Neuronal stem cell (in vitro differentiated cells): ENCODE measurements at regions not wholly inside any gene's neighbourhood (a gene's known extent, or its start where the extent isn't known, plus 50 kb on each side); places are given as distances from the start of the nearest gene placed in this dataset.
"Not testable (repeated sequence)": the region's sequence is repeated elsewhere in the genome, so short reads cannot be mapped to it uniquely, and the experiment has no call there.

Experiments
- DNase-seq: peaks from one replicate; pipeline ENCODE4 v3.0.0-alpha.2; 2013; ENCODE audit warnings: low spot score
- H2AFZ ChIP-seq: one replicate; pipeline ENCODE4 v1.6.1; 2013; ENCODE audit warnings: mild to moderate bottlenecking, low read length, inconsistent platforms
- H2AK5ac ChIP-seq: 2 replicates; pipeline ENCODE4 v1.6.1; 2013; ENCODE audit warnings: low read depth, mild to moderate bottlenecking, inconsistent platforms, low read length, moderate library complexity, mixed read lengths
- H2BK120ac ChIP-seq: 2 replicates; pipeline ENCODE4 v1.6.1; 2013; ENCODE audit warnings: low read depth, mild to moderate bottlenecking, inconsistent platforms, low read length, moderate library complexity, mixed read lengths
- H2BK12ac ChIP-seq: one replicate; pipeline ENCODE4 v1.6.1; 2013; ENCODE audit warnings: low read length, inconsistent platforms
- H2BK15ac ChIP-seq: 2 replicates; pipeline ENCODE4 v1.6.1; 2013; ENCODE audit warnings: mild to moderate bottlenecking, low read length, inconsistent platforms, mixed read lengths
- H2BK5ac ChIP-seq: one replicate; pipeline ENCODE4 v1.6.1; 2013; ENCODE audit warnings: inconsistent platforms, mild to moderate bottlenecking, low read length, moderate library complexity
- H3K14ac ChIP-seq: one replicate; pipeline ENCODE4 v1.6.1; 2013; ENCODE audit warnings: low read length, inconsistent platforms
- H3K18ac ChIP-seq: 2 replicates; pipeline ENCODE4 v1.6.1; 2013; ENCODE audit warnings: low read length, inconsistent platforms
- H3K23ac ChIP-seq: 2 replicates; pipeline ENCODE4 v1.6.1; 2013; ENCODE audit warnings: low read depth, mild to moderate bottlenecking, mixed read lengths, low read length, inconsistent platforms; ENCODE audit not compliant: poor library complexity
- H3K27ac ChIP-seq: replicated peaks from 3 replicates; pipeline ENCODE4 v1.5.1; 2013; ENCODE audit warnings: low read length, inconsistent platforms
- H3K27me3 ChIP-seq, 3 experiments: 2 replicates each; pipeline ENCODE4 v1.6.1; 2013; ENCODE audit warnings: low read length in 3 of 3, mild to moderate bottlenecking in 2 of 3, inconsistent platforms in 1 of 3, low read depth in 1 of 3, mixed read lengths in 1 of 3, moderate library complexity in 1 of 3; ENCODE audit not compliant: control insufficient read depth in 3 of 3, insufficient read depth in 3 of 3
- H3K36me3 ChIP-seq, 2 donors: replicated peaks in 1 of 2; 2 replicates each; pipeline ENCODE4 v1.6.1; 2013; ENCODE audit warnings: low read length in 2 of 2; ENCODE audit not compliant: control insufficient read depth in 2 of 2, insufficient read depth in 2 of 2
- H3K4ac ChIP-seq: 2 replicates; pipeline ENCODE4 v1.6.1; 2013; ENCODE audit warnings: inconsistent platforms, mild to moderate bottlenecking, low read length, moderate library complexity
- H3K4me1 ChIP-seq, 2 donors: 1 replicate in 1 of 2; 2 replicates in 1 of 2; pipeline ENCODE4 v1.6.1; 2013; ENCODE audit warnings: low read length in 2 of 2, low read depth in 1 of 2; ENCODE audit not compliant: control insufficient read depth in 2 of 2, insufficient read depth in 1 of 2
- H3K4me2 ChIP-seq: one replicate; pipeline ENCODE4 v1.6.1; 2013; ENCODE audit warnings: mild to moderate bottlenecking, low read length, inconsistent platforms; ENCODE audit not compliant: insufficient read depth, poor library complexity, severe bottlenecking
- H3K4me3 ChIP-seq, 2 donors: 2 replicates each; pipeline ENCODE4 v1.5.1; 2013; ENCODE audit warnings: low read length in 2 of 2, mild to moderate bottlenecking in 2 of 2, inconsistent platforms in 1 of 2, moderate library complexity in 1 of 2
- H3K79me1 ChIP-seq: one replicate; pipeline ENCODE4 v1.6.1; 2013; ENCODE audit warnings: low read depth, mild to moderate bottlenecking, inconsistent platforms, low read length, moderate library complexity
- H3K9ac ChIP-seq: one replicate; pipeline ENCODE4 v1.6.1; 2013; ENCODE audit warnings: mild to moderate bottlenecking, low read depth, low read length, inconsistent platforms; ENCODE audit not compliant: poor library complexity
- H3K9me3 ChIP-seq, 2 donors: replicated peaks in 1 of 2; 2 replicates each; pipeline versions ENCODE3 to v1.6.1; 2013; ENCODE audit warnings: low read length in 2 of 2, mild to moderate bottlenecking in 2 of 2, inconsistent platforms in 1 of 2, low read depth in 1 of 2, mixed read lengths in 1 of 2, moderate library complexity in 1 of 2; ENCODE audit not compliant: control insufficient read depth in 2 of 2, insufficient read depth in 1 of 2
- H4K8ac ChIP-seq: one replicate; pipeline ENCODE4 v1.6.1; 2013; ENCODE audit warnings: low read depth, mild to moderate bottlenecking, inconsistent platforms, low read length, moderate library complexity
- H4K91ac ChIP-seq: one replicate; pipeline ENCODE4 v1.6.1; 2013; ENCODE audit warnings: low read length, low read depth, mild to moderate bottlenecking, inconsistent platforms; ENCODE audit not compliant: poor library complexity
- WGBS, 2 donors: extraction: QIAGEN DNeasy Blood & Tissue Kit; methylation state at CpG; one replicate each; pipeline ENCODE4 v1.1.7; 2013; ENCODE audit warnings: missing lambda C conversion rate in 2 of 2, mixed read lengths in 1 of 2; ENCODE audit not compliant: insufficient read length in 2 of 2, insufficient replicate concordance in 1 of 2; ENCODE audit errors: extremely low coverage in 2 of 2; 5-methylcytosine and 5-hydroxymethylcytosine counted together

DNA sequence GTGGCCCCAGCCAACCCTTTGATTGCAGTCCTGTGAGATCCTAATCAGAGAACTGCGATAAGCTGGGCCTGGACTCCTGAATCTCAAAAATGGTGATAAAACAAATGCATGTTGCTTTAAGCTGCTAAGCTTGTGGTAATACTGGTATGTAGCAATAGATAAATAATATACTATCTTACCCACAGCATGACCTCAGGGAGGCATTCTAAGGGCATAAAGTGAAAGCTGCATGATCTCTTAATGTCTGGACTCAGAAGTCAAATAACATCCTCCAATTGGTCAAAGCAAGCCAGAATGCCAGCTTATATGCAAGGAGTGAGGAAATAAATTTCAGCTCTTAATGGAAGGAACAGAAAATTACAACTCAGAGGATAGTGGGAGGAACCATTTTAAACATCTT lies 246.1 kb downstream of the FSIP2 start:
- Histone ChIP-seq H2AFZ (no peak overlapping the region), H2AK5ac (no peak overlapping the region), H3K4me3 (no peak overlapping the region), H4K91ac (no peak overlapping the region), H3K4me1 (no peaks in the 10 kb centered on the region), H2BK120ac (no peak overlapping the region), H2BK5ac (no peak overlapping the region), H3K4ac (no peak overlapping the region), H3K23ac (no peak overlapping the region), H3K18ac (no peak overlapping the region), H2BK15ac (no peak overlapping the region), H3K36me3 (no peaks in the 10 kb centered on the region), H3K27ac (no peak overlapping the region), H3K9me3 (no peaks in the 10 kb centered on the region), H3K9ac (no peak overlapping the region), H3K4me2 (no peak overlapping the region), H3K14ac (no peak overlapping the region), H3K79me1 (no peaks in the 10 kb centered on the region), H2BK12ac (no peak overlapping the region), H4K8ac (no peak overlapping the region), H3K27me3 (no peaks in the 10 kb centered on the region)
- DNase-seq: no peak
- no CpG with 5 or more reads among the region's 1 CpG for WGBS, 2 donors

DNA sequence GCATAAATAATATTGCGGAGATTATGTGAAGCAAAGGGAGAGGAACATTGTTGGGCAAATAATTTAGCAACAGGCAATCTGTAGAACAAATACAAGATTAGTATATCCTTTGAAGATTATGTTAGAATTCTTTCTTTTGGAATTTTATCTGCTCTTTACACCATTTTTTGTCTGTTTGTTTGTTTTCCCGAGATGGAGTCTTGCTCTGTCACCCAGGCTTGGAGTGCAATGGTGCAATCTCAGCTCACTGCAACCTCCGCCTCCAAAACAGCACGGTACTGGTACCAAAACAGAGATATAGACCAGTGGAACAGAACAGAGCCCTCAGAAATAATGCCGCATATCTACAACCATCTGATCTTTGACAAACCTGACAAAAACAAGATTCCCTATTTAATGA lies 250.3 kb downstream of the FSIP2 start:
- not testable (repeated sequence) for H2BK120ac ChIP-seq, H4K91ac ChIP-seq, H3K4me2 ChIP-seq, H3K27ac ChIP-seq, H3K4me3 ChIP-seq, H3K14ac ChIP-seq, H3K36me3 ChIP-seq, H2BK12ac ChIP-seq, H3K23ac ChIP-seq, H2AK5ac ChIP-seq, H3K79me1 ChIP-seq, H3K9me3 ChIP-seq, DNase-seq, H3K27me3 ChIP-seq, H3K4me1 ChIP-seq, H2BK15ac ChIP-seq, H3K18ac ChIP-seq, H3K4ac ChIP-seq, H4K8ac ChIP-seq, H2AFZ ChIP-seq, H2BK5ac ChIP-seq, H3K9ac ChIP-seq
- no CpG with 5 or more reads among the region's 5 CpGs for WGBS, 2 donors

GRCh38 chr2:185990861-185991525 lies 252.4 kb downstream of the FSIP2 start:
- H3K14ac ChIP-seq: no peak overlapping the region
- H4K8ac ChIP-seq: no peak overlapping the region
- no peak overlapping the region for H3K27ac ChIP-seq
- no peak overlapping the region for H2AK5ac ChIP-seq
- no peaks in the 10 kb centered on the region for H3K27me3 ChIP-seq
- no peak overlapping the region for H2BK5ac ChIP-seq
- WGBS, 2 donors: no CpG with 5 or more reads among the region's 6 CpGs
- H3K23ac ChIP-seq: no peak overlapping the region
- no peak overlapping the region for H2BK12ac ChIP-seq
- H2BK120ac ChIP-seq: no peak overlapping the region
- no peak overlapping the region for H2BK15ac ChIP-seq
- H3K4me2 ChIP-seq: no peak overlapping the region
- H3K36me3 ChIP-seq: no peaks in the 10 kb centered on the region
- no peak overlapping the region for H3K4me3 ChIP-seq
- no peak for DNase-seq
- H2AFZ ChIP-seq: no peak overlapping the region
- no peak overlapping the region for H3K18ac ChIP-seq
- H3K9me3 ChIP-seq: no peaks in the 10 kb centered on the region
- H3K4ac ChIP-seq: no peak overlapping the region
- no peak overlapping the region for H4K91ac ChIP-seq
- no peaks in the 10 kb centered on the region for H3K79me1 ChIP-seq
- H3K9ac ChIP-seq: no peak overlapping the region
- no peaks in the 10 kb centered on the region for H3K4me1 ChIP-seq

- Histone ChIP-seq H3K4me2 (no peak overlapping the region), H3K9me3 (no peaks in the 10 kb centered on the region), H2BK15ac (no peak overlapping the region), H3K9ac (no peak overlapping the region), H2BK5ac (no peak overlapping the region), H3K27ac (no peak overlapping the region), H4K91ac (no peak overlapping the region), H3K4ac (no peak overlapping the region), H2BK12ac (no peak overlapping the region), H3K14ac (no peak overlapping the region), H2BK120ac (no peak overlapping the region), H4K8ac (no peak overlapping the region), H3K36me3 (no peaks in the 10 kb centered on the region), H3K4me3 (no peak overlapping the region), H3K18ac (no peak overlapping the region), H3K27me3 (no peaks in the 10 kb centered on the region), H3K4me1 (no peaks in the 10 kb centered on the region), H3K23ac (no peak overlapping the region), H3K79me1 (no peaks in the 10 kb centered on the region), H2AK5ac (no peak overlapping the region), H2AFZ (no peak overlapping the region)
- no CpG with 5 or more reads among the region's 2 CpGs for WGBS, 2 donors
- DNase-seq: no peak
Measured at GRCh38 chr2:185998562-185999070, 260.0 kb downstream of the FSIP2 start.
